Naive B cell (primary cell): ENCODE measurements at regions not wholly inside any gene's neighbourhood (a gene's known extent, or its start where the extent isn't known, plus 50 kb on each side); places are given as distances from the start of the nearest gene placed in this dataset.

Experiments
- ATAC-seq, 2 donors: fragments of 150-1000 bp; cut with Tn5 transposase; 2 replicates each; pipeline ENCODE4 v1.10.0; 2021; ENCODE audit warnings: low read depth in 2 of 2, mild to moderate bottlenecking in 2 of 2, moderate library complexity in 2 of 2
- DNase-seq: peaks from one replicate; pipeline ENCODE4 v3.0.0; 2022
- H3K27ac Mint-ChIP-seq, 6 donors: one replicate each; pipeline ENCODE4 v1.8.0; 2020 to 2022; ENCODE audit warnings: mild to moderate bottlenecking in 6 of 6, mixed read lengths in 6 of 6, moderate library complexity in 5 of 6, inconsistent platforms in 2 of 6
- H3K27me3 Mint-ChIP-seq, 3 donors: one replicate each; pipeline ENCODE4 v1.8.0; 2021 to 2022; ENCODE audit warnings: mixed read lengths in 3 of 3, mild to moderate bottlenecking in 1 of 3
- H3K36me3 Mint-ChIP-seq, 2 donors: one replicate each; pipeline ENCODE4 v1.8.0; 2020 to 2022; ENCODE audit warnings: mixed read lengths in 2 of 2, inconsistent platforms in 1 of 2, mild to moderate bottlenecking in 1 of 2
- H3K4me1 Mint-ChIP-seq, 3 donors: one replicate each; pipeline ENCODE4 v1.8.0; 2020 to 2022; ENCODE audit warnings: mixed read lengths in 3 of 3, inconsistent platforms in 1 of 3, mild to moderate bottlenecking in 1 of 3, moderate library complexity in 1 of 3
- H3K4me3 Mint-ChIP-seq, 8 donors: one replicate each; pipeline ENCODE4 v1.8.0; 2020 to 2022; ENCODE audit warnings: mild to moderate bottlenecking in 8 of 8, mixed read lengths in 8 of 8, moderate library complexity in 8 of 8, inconsistent platforms in 2 of 8
- H3K9me3 Mint-ChIP-seq, 7 donors: one replicate each; pipeline ENCODE4 v1.8.0; 2020 to 2022; ENCODE audit warnings: mixed read lengths in 7 of 7, mild to moderate bottlenecking in 5 of 7, inconsistent platforms in 2 of 7, moderate library complexity in 1 of 7

- no peaks in the 10 kb centered on the region for H3K4me1 Mint-ChIP-seq
- H3K4me3 Mint-ChIP-seq, result no peak overlapping the region
- H3K27ac Mint-ChIP-seq, result no peak overlapping the region
- H3K9me3 Mint-ChIP-seq, result peaks cover 9 to 24% (median 15%) of the 10 kb centered on the region in 7 donors
- DNase-seq, result no peak
- no peak for ATAC-seq
- peaks cover 0 to 8% of the 10 kb centered on the region in 2 donors for H3K36me3 Mint-ChIP-seq
- H3K27me3 Mint-ChIP-seq, result peaks cover 0 to 3% (median 0%) of the 10 kb centered on the region in 3 donors
Observed at GRCh38 chr18:76233876-76234675, 261.0 kb downstream of the ZNF516 start.

DNA sequence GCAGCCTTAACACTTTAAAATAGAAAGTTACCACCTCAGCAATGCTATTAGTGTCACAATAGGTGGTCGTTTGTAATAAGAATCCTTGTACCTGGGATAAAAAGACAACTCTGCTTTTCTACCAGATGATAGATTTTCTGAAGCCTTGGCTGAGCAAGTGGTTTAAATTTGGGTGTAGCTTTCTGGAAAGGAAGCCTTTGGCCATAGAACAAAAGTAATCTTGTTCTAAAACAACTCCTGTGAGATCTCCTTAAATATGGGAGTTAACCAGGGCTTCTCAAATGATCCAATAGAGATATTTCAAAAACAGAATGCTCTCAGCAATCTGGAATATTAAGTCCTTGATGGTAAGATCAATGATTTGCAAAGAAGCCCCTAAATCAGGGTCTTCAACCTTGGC, 261.6 kb downstream of the ZNF516 start:
- H3K4me3 Mint-ChIP-seq, result no peak overlapping the region
- peaks cover 0 to 3% (median 0%) of the 10 kb centered on the region in 3 donors for H3K27me3 Mint-ChIP-seq
- H3K9me3 Mint-ChIP-seq, result peaks cover 7 to 19% (median 14%) of the 10 kb centered on the region in 7 donors

DNA sequence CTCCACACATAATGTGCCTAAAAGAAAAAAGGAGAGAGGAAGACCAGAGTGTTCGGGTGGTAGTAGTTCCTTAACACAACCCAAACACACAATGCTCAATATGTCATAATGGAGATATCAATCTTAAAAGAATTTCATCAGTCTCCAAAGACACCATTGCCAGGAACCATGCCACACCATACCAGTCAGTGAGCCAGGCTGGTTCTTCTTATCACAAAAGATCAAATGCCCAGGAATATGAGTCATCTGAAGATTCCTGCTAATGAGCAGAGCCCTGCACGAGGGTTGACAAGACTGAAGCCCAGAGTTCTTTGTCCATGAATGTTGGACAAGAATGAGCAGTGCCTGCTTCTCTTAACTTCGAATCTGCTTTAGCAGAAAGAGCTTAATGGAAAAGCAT, 262.3 kb downstream of the ZNF516 start:
- peaks cover 4 to 13% (median 10%) of the 10 kb centered on the region in 7 donors for H3K9me3 Mint-ChIP-seq
- no peaks in the 10 kb centered on the region for H3K4me1 Mint-ChIP-seq
- ATAC-seq (no peak), DNase-seq (no peak)
- H3K27ac Mint-ChIP-seq, result no peak overlapping the region
- H3K36me3 Mint-ChIP-seq, result peaks cover 0 to 3% of the 10 kb centered on the region in 2 donors
- no peak overlapping the region for H3K4me3 Mint-ChIP-seq
- H3K27me3 Mint-ChIP-seq, result peaks cover 0 to 3% (median 0%) of the 10 kb centered on the region in 3 donors

More for the DNA sequence above, 261.6 kb downstream of the ZNF516 start:
- DNase-seq (no peak), ATAC-seq (no peak)
- Mint-ChIP-seq H3K27ac (no peak overlapping the region), H3K4me1 (no peaks in the 10 kb centered on the region), H3K36me3 (peaks cover 0 to 8% of the 10 kb centered on the region in 2 donors)

GRCh38 chr18:76232010-76232409, 263.0 kb downstream of the ZNF516 start:
- H3K27me3 Mint-ChIP-seq, result peaks cover 0 to 3% (median 0%) of the 10 kb centered on the region in 3 donors

GRCh38 chr18:76231402-76231801, 263.6 kb downstream of the ZNF516 start:
- H3K9me3 Mint-ChIP-seq, result peaks cover 0 to 8% (median 3%) of the 10 kb centered on the region in 7 donors
- peaks cover 0 to 3% (median 0%) of the 10 kb centered on the region in 3 donors for H3K27me3 Mint-ChIP-seq
- H3K36me3 Mint-ChIP-seq, result no peaks in the 10 kb centered on the region

More at GRCh38 chr18:76232010-76232409, 263.0 kb downstream of the ZNF516 start:
- ATAC-seq (no peak), DNase-seq (no peak)
- Mint-ChIP-seq H3K36me3 (no peaks in the 10 kb centered on the region), H3K4me1 (no peaks in the 10 kb centered on the region), H3K27ac (no peak overlapping the region), H3K4me3 (no peak overlapping the region), H3K9me3 (peaks cover 1 to 8% (median 5%) of the 10 kb centered on the region in 7 donors)

DNA sequence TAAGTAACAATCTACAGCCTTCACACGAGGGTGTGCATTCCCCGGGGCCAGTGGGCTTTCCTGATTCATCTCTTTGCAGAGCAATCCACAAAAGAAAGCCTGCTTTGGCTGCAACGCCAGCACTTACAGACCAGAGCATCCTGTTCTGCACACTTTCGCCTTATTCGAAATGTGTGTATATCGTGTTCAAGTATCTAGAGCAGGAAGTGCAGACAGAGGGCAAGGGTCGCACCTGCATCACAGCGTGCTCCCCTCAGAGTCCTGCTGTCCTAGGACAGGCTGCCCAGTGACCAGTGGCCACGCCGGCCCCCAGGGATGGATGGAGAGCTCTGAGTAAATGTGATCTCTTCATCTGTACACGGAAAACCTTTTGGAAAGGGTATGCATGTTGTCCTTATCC, 264.3 kb downstream of the ZNF516 start:
- H3K36me3 Mint-ChIP-seq, result no peaks in the 10 kb centered on the region
- peaks cover 0 to 8% (median 1%) of the 10 kb centered on the region in 7 donors for H3K9me3 Mint-ChIP-seq
- DNase-seq (no peak), ATAC-seq (no peak)
- no peaks in the 10 kb centered on the region for H3K4me1 Mint-ChIP-seq
- no peak overlapping the region for H3K27ac Mint-ChIP-seq
- peaks cover 0 to 3% (median 0%) of the 10 kb centered on the region in 3 donors for H3K27me3 Mint-ChIP-seq
- H3K4me3 Mint-ChIP-seq, result no peak overlapping the region

More at GRCh38 chr18:76231402-76231801, 263.6 kb downstream of the ZNF516 start:
- Mint-ChIP-seq H3K4me3 (no peak overlapping the region), H3K4me1 (no peaks in the 10 kb centered on the region), H3K27ac (no peak overlapping the region)
- no peak for DNase-seq
- ATAC-seq, result no peak

DNA sequence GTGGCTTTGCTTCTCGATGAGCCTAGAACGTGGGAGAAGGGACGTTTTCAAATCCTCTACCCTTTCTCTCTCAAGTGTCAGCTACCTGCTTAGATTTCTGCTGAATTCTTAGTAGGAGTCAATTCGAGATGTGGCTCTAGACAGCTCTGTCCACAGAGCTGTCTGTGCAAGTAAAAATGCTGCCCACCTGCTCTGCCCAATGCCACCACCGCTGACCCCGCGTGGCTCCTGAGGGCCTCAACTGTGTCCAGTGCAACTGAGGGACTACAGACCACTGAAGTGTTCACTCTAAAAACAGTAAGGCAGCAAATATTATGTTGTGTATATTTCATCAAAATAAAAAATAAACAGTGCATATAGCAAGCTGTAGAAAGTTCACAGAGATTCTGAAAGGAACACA, 266.3 kb downstream of the ZNF516 start:
- peaks cover 0 to 8% (median 2%) of the 10 kb centered on the region in 7 donors for H3K9me3 Mint-ChIP-seq
- peaks cover 0 to 3% (median 0%) of the 10 kb centered on the region in 3 donors for H3K27me3 Mint-ChIP-seq
- no peaks in the 10 kb centered on the region for H3K36me3 Mint-ChIP-seq
- no peaks in the 10 kb centered on the region for H3K4me1 Mint-ChIP-seq
- no peak overlapping the region for H3K27ac Mint-ChIP-seq
- ATAC-seq (no peak), DNase-seq (no peak)
- H3K4me3 Mint-ChIP-seq, result no peak overlapping the region

- peaks cover 0 to 8% (median 2%) of the 10 kb centered on the region in 7 donors for H3K9me3 Mint-ChIP-seq
- no peak for ATAC-seq
- no peaks in the 10 kb centered on the region for H3K36me3 Mint-ChIP-seq
- H3K27ac Mint-ChIP-seq, result no peak overlapping the region
- DNase-seq, result no peak
- no peak overlapping the region for H3K4me3 Mint-ChIP-seq
- no peaks in the 10 kb centered on the region for H3K4me1 Mint-ChIP-seq
- H3K27me3 Mint-ChIP-seq, result peaks cover 0 to 3% (median 0%) of the 10 kb centered on the region in 3 donors
Observed at GRCh38 chr18:76227759-76228158, 267.3 kb downstream of the ZNF516 start.

- DNase-seq, result no peak
- no peak overlapping the region for H3K4me3 Mint-ChIP-seq
- H3K9me3 Mint-ChIP-seq, result peaks cover 0 to 2% (median 0%) of the 10 kb centered on the region in 7 donors
- no peaks in the 10 kb centered on the region for H3K27me3 Mint-ChIP-seq
- H3K27ac Mint-ChIP-seq, result no peak overlapping the region
- H3K4me1 Mint-ChIP-seq, result peaks cover 0 to 2% (median 0%) of the 10 kb centered on the region in 3 donors
- no peak for ATAC-seq
- no peaks in the 10 kb centered on the region for H3K36me3 Mint-ChIP-seq
Observed at GRCh38 chr18:76223403-76223802, 271.6 kb downstream of the ZNF516 start.

DNA sequence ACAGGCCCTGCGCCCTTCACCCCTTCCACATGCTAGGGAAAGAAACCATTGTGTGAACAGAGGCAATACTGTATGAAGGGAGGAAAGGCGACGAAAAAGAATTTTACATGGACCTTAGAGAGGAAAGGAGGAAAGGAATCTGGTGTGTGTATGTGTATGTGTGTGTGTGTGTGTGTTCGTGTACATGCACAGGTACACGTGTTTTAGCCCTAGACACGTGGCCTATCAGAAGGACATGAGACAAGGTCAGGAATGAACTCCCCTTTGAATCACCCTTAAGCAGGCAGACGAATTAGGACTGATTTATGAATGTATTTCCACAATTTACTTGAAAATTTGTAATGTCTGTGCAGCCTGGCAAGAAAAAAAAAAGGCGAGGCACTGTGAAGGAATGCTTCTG, 276.0 kb downstream of the ZNF516 start:
- H3K4me3 Mint-ChIP-seq, result no peak overlapping the region
- DNase-seq (no peak), ATAC-seq (no peak)
- no peaks in the 10 kb centered on the region for H3K36me3 Mint-ChIP-seq
- H3K27ac Mint-ChIP-seq, result no peak overlapping the region
- no peaks in the 10 kb centered on the region for H3K27me3 Mint-ChIP-seq
- peaks cover 0 to 2% (median 0%) of the 10 kb centered on the region in 3 donors for H3K4me1 Mint-ChIP-seq
- H3K9me3 Mint-ChIP-seq, result peaks cover 0 to 2% (median 0%) of the 10 kb centered on the region in 7 donors

DNA sequence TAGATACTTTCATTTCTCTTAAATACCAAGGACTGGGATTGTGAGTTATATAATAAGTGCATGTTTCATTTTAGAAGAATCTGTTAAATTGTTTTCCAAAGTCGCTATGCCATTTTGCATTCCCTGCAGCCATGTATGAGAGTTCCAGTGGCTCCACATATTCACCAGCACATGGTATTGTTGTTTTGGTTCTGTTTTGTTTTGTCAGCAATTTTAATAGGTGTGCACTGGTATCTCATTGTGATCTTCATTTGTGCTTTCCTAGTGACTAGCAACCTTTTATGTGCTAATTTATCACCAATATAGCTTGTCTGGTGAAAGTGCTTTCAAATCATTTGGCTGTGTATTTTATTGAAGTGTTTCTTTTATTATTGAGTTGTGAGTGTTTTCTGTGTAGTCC, 278.9 kb downstream of the ZNF516 start:
- H3K9me3 Mint-ChIP-seq, result no peaks in the 10 kb centered on the region
- no peaks in the 10 kb centered on the region for H3K36me3 Mint-ChIP-seq
- ATAC-seq, result no peak
- no peak overlapping the region for H3K4me3 Mint-ChIP-seq
- H3K4me1 Mint-ChIP-seq, result no peaks in the 10 kb centered on the region
- H3K27me3 Mint-ChIP-seq, result no peaks in the 10 kb centered on the region
- no peak overlapping the region for H3K27ac Mint-ChIP-seq
- no peak for DNase-seq

DNA sequence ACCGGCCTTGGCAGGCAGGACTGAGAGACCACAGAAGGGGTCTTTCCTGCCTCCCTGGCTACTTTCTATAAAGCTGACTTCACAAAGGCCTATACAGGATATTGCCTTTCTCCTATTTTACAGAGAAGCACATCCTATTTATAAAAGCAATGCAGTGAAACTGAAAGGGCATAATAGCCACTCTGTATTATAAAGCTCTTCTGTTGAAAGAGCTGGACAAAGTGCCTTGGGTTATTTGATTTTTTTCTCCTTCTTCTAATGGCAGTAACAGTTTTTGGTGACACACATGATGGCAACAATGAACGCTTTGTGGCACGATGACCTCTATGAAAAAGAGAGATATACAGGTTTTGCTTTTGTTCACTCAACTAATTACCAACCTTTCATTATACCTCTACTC, 281.1 kb downstream of the ZNF516 start:
- peaks cover 0 to 1% (median 0%) of the 10 kb centered on the region in 7 donors for H3K9me3 Mint-ChIP-seq

DNA sequence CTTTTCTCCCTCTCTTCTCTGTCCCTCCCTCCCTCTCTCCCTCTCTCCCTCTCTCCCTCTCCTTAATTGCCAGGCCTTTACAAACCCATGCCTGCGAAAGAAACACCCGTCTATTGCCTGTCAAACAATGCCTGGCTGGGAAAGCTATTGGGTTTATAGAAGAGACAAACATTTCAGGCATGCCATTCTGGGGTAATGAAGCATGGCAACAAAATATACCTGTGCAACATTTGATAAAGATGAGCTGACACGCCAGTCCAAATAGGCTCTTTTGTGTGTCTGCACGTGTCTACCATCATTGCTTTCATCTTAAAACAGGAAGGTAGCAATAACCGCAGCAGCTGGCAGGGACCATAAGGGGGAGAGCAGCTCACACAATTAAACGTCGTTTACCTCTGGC, 282.1 kb downstream of the ZNF516 start:
- H3K27me3 Mint-ChIP-seq, result no peaks in the 10 kb centered on the region
- no peak for DNase-seq
- no peaks in the 10 kb centered on the region for H3K36me3 Mint-ChIP-seq
- ATAC-seq, result no peak
- H3K4me3 Mint-ChIP-seq, result no peak overlapping the region
- H3K9me3 Mint-ChIP-seq, result peaks cover 0 to 1% (median 0%) of the 10 kb centered on the region in 7 donors
- H3K27ac Mint-ChIP-seq, result no peak overlapping the region
- H3K4me1 Mint-ChIP-seq, result no peaks in the 10 kb centered on the region

More for the DNA sequence above, 281.1 kb downstream of the ZNF516 start:
- Mint-ChIP-seq H3K27ac (no peak overlapping the region), H3K36me3 (no peaks in the 10 kb centered on the region), H3K4me1 (no peaks in the 10 kb centered on the region), H3K27me3 (no peaks in the 10 kb centered on the region), H3K4me3 (peak overlapping the region in 1 of 8 donors; percentile 25)
- no peak for ATAC-seq
- DNase-seq, result no peak

- peaks cover 0 to 6% (median 0%) of the 10 kb centered on the region in 3 donors for H3K27me3 Mint-ChIP-seq
Observed at GRCh38 chr18:76209597-76209996, 285.4 kb downstream of the ZNF516 start.

More at GRCh38 chr18:76209597-76209996, 285.4 kb downstream of the ZNF516 start:
- ATAC-seq, result no peak
- Mint-ChIP-seq H3K4me1 (no peaks in the 10 kb centered on the region), H3K27ac (no peak overlapping the region), H3K36me3 (no peaks in the 10 kb centered on the region), H3K9me3 (peaks cover 0 to 12% (median 3%) of the 10 kb centered on the region in 7 donors), H3K4me3 (no peak overlapping the region)
- no peak for DNase-seq
